Spleen (tissue), 11 donors: ENCODE measurements at regions not wholly inside any gene's neighbourhood (a gene's known extent, or its start where the extent isn't known, plus 50 kb on each side); places are given as distances from the start of the nearest gene placed in this dataset.
"Not testable (repeated sequence)": the region's sequence is repeated elsewhere in the genome, so short reads cannot be mapped to it uniquely, and the experiment has no call there.

Source experiments
- DNase-seq: peaks from one replicate; pipeline ENCODE4 v3.0.0-alpha.2; 2020
- H3K27ac ChIP-seq, 8 donors: fragments of 200-600 bp; sonication (generic) in 7 of 8; 1 replicate in 4 of 8; 2 replicates in 4 of 8; pipeline versions ENCODE4 v1.5.0 to v1.8.0; 2016 to 2021; ENCODE audit warnings: inconsistent platforms in 4 of 8, mild to moderate bottlenecking in 4 of 8, moderate library complexity in 1 of 8
- H3K27me3 ChIP-seq, 7 donors: fragments of 200-600 bp; sonication (generic) in 6 of 7; replicated peaks in 1 of 7; 1 replicate in 4 of 7; 2 replicates in 3 of 7; pipeline versions ENCODE4 v1.5.0 to v1.8.0; 2016 to 2021; ENCODE audit warnings: inconsistent platforms in 3 of 7, mild to moderate bottlenecking in 1 of 7
- H3K36me3 ChIP-seq, 6 donors: fragments of 200-600 bp; sonication (generic) in 5 of 6; 1 replicate in 4 of 6; 2 replicates in 2 of 6; pipeline versions ENCODE4 v1.5.0 to v1.8.0; 2016 to 2021; ENCODE audit warnings: inconsistent platforms in 2 of 6
- H3K4me1 ChIP-seq, 6 donors: fragments of 200-600 bp; sonication (generic) in 5 of 6; 1 replicate in 3 of 6; 2 replicates in 3 of 6; pipeline versions ENCODE4 v1.5.0 to v1.8.0; 2016 to 2021; ENCODE audit warnings: inconsistent platforms in 3 of 6
- H3K4me3 ChIP-seq, 8 donors: fragments of 200-600 bp; sonication (generic) in 7 of 8; 1 replicate in 4 of 8; 2 replicates in 4 of 8; pipeline versions ENCODE4 v1.5.0 to v1.8.0; 2016 to 2021; ENCODE audit warnings: inconsistent platforms in 4 of 8, mild to moderate bottlenecking in 4 of 8, moderate library complexity in 2 of 8
- H3K9me3 ChIP-seq, 8 donors: fragments of 200-600 bp; sonication (generic) in 7 of 8; 1 replicate in 4 of 8; 2 replicates in 4 of 8; pipeline versions ENCODE4 v1.5.0 to v1.8.0; 2016 to 2021; ENCODE audit warnings: inconsistent platforms in 4 of 8
- CTCF ChIP-seq, 11 experiments: fragments of 200-600 bp in 7 of 11; fragments of 450-650 bp in 4 of 11; sonication (generic) in 4 of 11; IDR thresholded peaks in 8 of 11; conservative IDR thresholded peaks in 3 of 11; 1 replicate in 7 of 11; 2 replicates in 4 of 11; pipeline versions ENCODE4 v1.4.0 to v1.8.0; 2016 to 2021; ENCODE audit warnings: antibody characterized with exemption in 11 of 11, inconsistent platforms in 4 of 11, mild to moderate bottlenecking in 1 of 11
- POLR2A ChIP-seq, 3 donors: fragments of 450-650 bp; IDR thresholded peaks; one replicate each; pipeline ENCODE4 v1.5.1; 2017; ENCODE audit warnings: antibody characterized with exemption in 3 of 3, mild to moderate bottlenecking in 1 of 3
- POLR2AphosphoS5 ChIP-seq, 3 donors: sonication (generic); formaldehyde crosslinking; IDR thresholded peaks; one replicate each; pipeline ENCODE4 v1.5.1; 2017; ENCODE audit warnings: antibody characterized with exemption in 3 of 3
- WGBS, 5 donors: extraction: QIAGEN DNeasy Blood & Tissue Kit in 3 of 5; methylation state at CpG; one replicate each; pipeline versions ENCODE4 v1.1.5 to v1.1.7; 2013 to 2018; 5-methylcytosine and 5-hydroxymethylcytosine counted together
- intact Hi-C: fragments of 100-400 bp; cut with DNase I; formaldehyde crosslinking; loops from one replicate; pipeline ENCODE4 v1.15.0; 2023; ENCODE audit warnings: low total_unique reads
- donor health status: healthy with polysubstance abuse.
- donor health status: DM: no; HTN: no; CAD: no; lungs with moderate emphysema.
- donor health status: DM: no; HTN: no; CAD: no.
- donor health status: Bipolar disorder and iron deficiency.
- donor health status: healthy.
- donor health status: DM: no; HTN: no; CAD: no.
- donor health status: DM: yes; HTN: yes; CAD: no.

DNA sequence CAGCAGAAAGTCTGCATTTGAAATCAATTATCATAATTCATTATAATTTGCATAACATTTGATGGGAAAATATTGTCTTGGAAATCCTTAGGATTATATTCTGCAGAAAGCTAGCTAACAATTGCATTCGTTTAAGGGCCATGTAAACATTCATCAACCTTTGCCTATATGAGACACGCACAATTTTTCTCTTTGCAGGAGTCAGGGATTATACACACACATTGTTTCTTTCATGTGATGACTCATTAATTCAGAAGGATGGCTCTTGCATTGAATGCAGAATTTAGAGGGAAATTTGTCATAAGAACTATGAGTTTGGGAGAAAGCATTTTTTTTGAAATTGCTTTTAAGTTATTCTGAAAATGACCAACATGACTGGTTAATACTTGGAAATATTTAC, 844.7 kb downstream of the DIPK2A start:
- WGBS, 5 donors, result 76 to 93% (median 83%) methylated on average over 2 of the region's 2 CpGs
- no peak overlapping the region for H3K4me3 ChIP-seq
- no peak for TF ChIP-seq POLR2AphosphoS5 (IDR thresholded peaks at IDR 0.05)
- no peak for TF ChIP-seq POLR2A (IDR thresholded peaks at IDR 0.05)
- no peak for TF ChIP-seq CTCF (IDR thresholded peaks at IDR 0.05 in 8 of 11, conservative IDR thresholded peaks at IDR 0.05 in 3 of 11)
- intact Hi-C loops, result no loop called here
- DNase-seq, result no peak
- no peaks in the 10 kb centered on the region for H3K4me1 ChIP-seq
- no peaks in the 10 kb centered on the region for H3K36me3 ChIP-seq
- no peak overlapping the region for H3K27ac ChIP-seq
- no peaks in the 10 kb centered on the region for H3K9me3 ChIP-seq
- no peaks in the 10 kb centered on the region for H3K27me3 ChIP-seq

- intact Hi-C loops, result no loop called here
- Histone ChIP-seq H3K36me3 (no peaks in the 10 kb centered on the region), H3K4me1 (no peaks in the 10 kb centered on the region), H3K27me3 (no peaks in the 10 kb centered on the region), H3K4me3 (no peak overlapping the region), H3K27ac (no peak overlapping the region), H3K9me3 (no peaks in the 10 kb centered on the region)
- TF ChIP-seq CTCF (IDR thresholded peaks at IDR 0.05 in 8 of 11, conservative IDR thresholded peaks at IDR 0.05 in 3 of 11) (no peak), POLR2A (IDR thresholded peaks at IDR 0.05) (no peak), POLR2AphosphoS5 (IDR thresholded peaks at IDR 0.05) (no peak)
- no peak for DNase-seq
Observed at GRCh38 chr3:144818973-144819372, 847.4 kb downstream of the DIPK2A start.

DNA sequence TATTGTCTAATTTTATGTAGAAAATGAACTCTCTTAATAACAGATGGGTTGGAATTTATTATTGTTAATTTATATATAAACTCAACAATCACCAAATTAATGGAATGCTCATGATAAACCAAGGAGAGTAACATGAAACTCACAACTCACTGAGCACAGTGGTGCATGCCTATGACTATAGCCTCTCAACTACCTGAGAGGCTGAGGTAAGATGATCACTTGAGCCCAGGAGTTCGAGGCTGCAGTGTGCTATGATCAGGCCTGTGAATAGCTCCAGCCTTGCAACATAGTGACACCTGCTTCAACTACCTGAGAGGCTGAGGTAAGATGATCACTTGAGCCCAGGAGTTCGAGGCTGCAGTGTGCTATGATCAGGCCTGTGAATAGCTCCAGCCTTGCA, 848.6 kb downstream of the DIPK2A start:
- H3K27ac ChIP-seq, H3K27me3 ChIP-seq, H3K4me1 ChIP-seq, H3K9me3 ChIP-seq, DNase-seq, intact Hi-C loops, H3K36me3 ChIP-seq, H3K4me3 ChIP-seq: not testable (repeated sequence)
- WGBS, 5 donors, result 56 to 75% (median 68%) methylated on average over 2 of the region's 2 CpGs

DNA sequence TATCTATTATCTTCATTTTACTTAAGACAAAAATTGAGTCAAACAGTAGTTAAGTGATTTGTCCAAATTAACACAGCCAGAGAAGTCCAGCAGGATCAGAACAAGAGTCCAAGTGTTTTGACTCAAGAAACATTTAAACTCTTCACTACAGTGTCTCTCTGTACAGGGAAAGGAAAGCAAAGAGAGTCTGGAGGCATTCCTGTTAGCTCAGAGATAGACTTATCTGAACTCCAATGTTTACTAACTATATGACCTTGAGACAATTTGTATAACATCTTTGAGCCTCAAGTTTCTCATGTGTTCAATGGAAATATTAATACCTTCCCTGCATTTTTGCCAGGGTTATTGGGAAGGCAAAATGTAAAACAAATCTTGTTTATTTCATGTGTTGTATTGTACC, 849.1 kb downstream of the DIPK2A start:
- H3K4me1 ChIP-seq, result no peaks in the 10 kb centered on the region
- no peaks in the 10 kb centered on the region for H3K9me3 ChIP-seq
- no peak overlapping the region for H3K27ac ChIP-seq
- intact Hi-C loops, result no loop called here
- H3K4me3 ChIP-seq, result no peak overlapping the region
- no peaks in the 10 kb centered on the region for H3K27me3 ChIP-seq
- no peaks in the 10 kb centered on the region for H3K36me3 ChIP-seq
- TF ChIP-seq POLR2AphosphoS5 (IDR thresholded peaks at IDR 0.05), result no peak
- DNase-seq, result no peak

DNA sequence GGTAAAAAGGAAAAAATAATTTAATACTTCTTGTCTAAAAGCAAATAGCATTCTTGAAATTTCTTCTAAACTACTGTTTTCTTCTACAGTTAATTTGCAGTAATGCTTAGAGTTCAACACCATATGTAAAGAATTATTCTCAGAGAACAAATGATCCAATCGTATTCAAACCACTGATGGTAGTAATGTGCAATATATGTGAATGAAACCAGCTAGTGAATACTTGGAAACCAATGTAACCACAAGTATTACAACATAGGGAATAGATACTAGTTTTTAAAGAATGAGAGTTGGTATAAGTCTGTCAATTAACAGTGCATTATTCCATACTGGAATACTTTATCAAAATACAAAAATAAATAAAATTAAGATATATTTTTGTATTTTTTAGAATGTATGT, 850.0 kb downstream of the DIPK2A start:
- H3K27ac ChIP-seq, result no peak overlapping the region
- H3K27me3 ChIP-seq, result no peaks in the 10 kb centered on the region
- TF ChIP-seq POLR2A (IDR thresholded peaks at IDR 0.05) (no peak), CTCF (IDR thresholded peaks at IDR 0.05 in 8 of 11, conservative IDR thresholded peaks at IDR 0.05 in 3 of 11) (no peak), POLR2AphosphoS5 (IDR thresholded peaks at IDR 0.05) (no peak)
- H3K36me3 ChIP-seq, result no peaks in the 10 kb centered on the region
- 61 to 81% (median 77%) methylated on average over 1 of the region's 1 CpG for WGBS, 5 donors
- no peaks in the 10 kb centered on the region for H3K4me1 ChIP-seq
- H3K9me3 ChIP-seq, result no peaks in the 10 kb centered on the region
- no peak for DNase-seq
- intact Hi-C loops, result no loop called here
- no peak overlapping the region for H3K4me3 ChIP-seq
